PC-3 (cell line): ENCODE measurements at regions not wholly inside any gene's neighbourhood (a gene's known extent, or its start where the extent isn't known, plus 50 kb on each side); places are given as distances from the start of the nearest gene placed in this dataset.

Experiments used
- ATAC-seq: fragments of 200-7000 bp; cut with Tn5 transposase; 2 replicates; pipeline ENCODE4 v1.9.1; 2020; ENCODE audit warnings: mild to moderate bottlenecking, moderate library complexity
- BruUV-seq: library from RNA; stranded (reverse); fragments of 400-500 nt; replicated peaks from 2 replicates; lab custom pipeline; 2021; lab: Mats Ljungman, UMichigan
- CTCF ChIA-PET: fragments of 300-600 bp; sonication (Branson Sonifier 250); formaldehyde crosslinking; loops from one replicate; lab custom pipeline; 2022; ENCODE audit warnings: antibody characterized with exemption; lab: Charles Lee
- POLR2A ChIA-PET: fragments of 300-600 bp; sonication (Branson Sonifier 250); formaldehyde crosslinking; loops from one replicate; lab custom pipeline; 2022; ENCODE audit warnings: antibody characterized with exemption; ENCODE audit not compliant: unreplicated experiment; lab: Charles Lee
- DNase-seq: peaks from one replicate; pipeline ENCODE4 v3.0.0-alpha.2; 2015
- H2AFZ ChIP-seq: fragments of 300-600 bp; sonication (generic); 2 replicates; pipeline ENCODE4 v1.6.0; 2016; ENCODE audit warnings: antibody characterized with exemption, low read length
- H3F3A ChIP-seq: fragments of 300-600 bp; sonication (generic); one replicate; pipeline ENCODE4 v1.6.0; 2017; ENCODE audit warnings: antibody characterized with exemption, low read length, control low read depth, mild to moderate bottlenecking; ENCODE audit not compliant: unreplicated experiment
- H3K27ac ChIP-seq: fragments of 300-600 bp; sonication (generic); 2 replicates; pipeline ENCODE4 v1.5.1; 2016; ENCODE audit warnings: mild to moderate bottlenecking, low read length
- H3K27me3 ChIP-seq: fragments of 300-600 bp; sonication (generic); 2 replicates; pipeline ENCODE4 v1.6.1; 2016; ENCODE audit warnings: low read length, mixed read lengths
- H3K36me3 ChIP-seq: fragments of 300-600 bp; sonication (generic); 2 replicates; pipeline ENCODE4 v1.6.1; 2016; ENCODE audit warnings: low read depth, mixed run types, low read length, mixed read lengths
- H3K4me1 ChIP-seq: fragments of 300-600 bp; sonication (generic); 2 replicates; pipeline ENCODE4 v1.5.1; 2016; ENCODE audit warnings: low read length; ENCODE audit not compliant: insufficient read depth
- H3K4me2 ChIP-seq: fragments of 300-600 bp; sonication (generic); 2 replicates; pipeline ENCODE4 v1.6.0; 2016; ENCODE audit warnings: low read length
- H3K4me3 ChIP-seq: fragments of 300-600 bp; sonication (generic); 2 replicates; pipeline ENCODE4 v1.5.1; 2016; ENCODE audit warnings: mild to moderate bottlenecking, low read length, mixed read lengths
- H3K79me2 ChIP-seq: fragments of 300-600 bp; sonication (generic); 2 replicates; pipeline ENCODE4 v1.6.1; 2017; ENCODE audit warnings: low read length, mixed read lengths
- H3K9ac ChIP-seq: fragments of 300-600 bp; sonication (generic); 2 replicates; pipeline ENCODE4 v1.6.0; 2016; ENCODE audit warnings: mild to moderate bottlenecking, low read length
- H3K9me2 ChIP-seq: fragments of 300-600 bp; sonication (generic); replicated peaks from 2 replicates; pipeline ENCODE4 v1.6.1; 2016; ENCODE audit warnings: mixed run types, low read length, mixed read lengths
- H3K9me3 ChIP-seq: fragments of 300-600 bp; sonication (generic); 2 replicates; pipeline ENCODE4 v1.6.1; 2016; ENCODE audit warnings: low read length, mixed read lengths
- H4K20me1 ChIP-seq: fragments of 300-600 bp; sonication (generic); 2 replicates; pipeline ENCODE4 v1.6.1; 2016; ENCODE audit warnings: low read length, mixed read lengths
- CTCF ChIP-seq: fragments of 300-600 bp; sonication (generic); conservative IDR thresholded peaks from 2 replicates; pipeline ENCODE4 v1.5.1; 2017; ENCODE audit warnings: antibody characterized with exemption, low read depth, mild to moderate bottlenecking, low read length
- EZH2 ChIP-seq: fragments of 300-600 bp; sonication (generic); IDR thresholded peaks from one replicate; pipeline ENCODE4 v1.6.1; 2017; ENCODE audit warnings: antibody characterized with exemption, mild to moderate bottlenecking, low read length; ENCODE audit not compliant: unreplicated experiment
- EZH2phosphoT487 ChIP-seq: fragments of 300-600 bp; sonication (generic); IDR thresholded peaks from 2 replicates; pipeline ENCODE4 v1.6.1; 2018; ENCODE audit warnings: mild to moderate bottlenecking, antibody characterized with exemption, low read length, borderline replicate concordance
- intact Hi-C: fragments of 100-400 bp; cut with micrococcal nuclease; formaldehyde crosslinking; loops from 2 replicates; pipeline ENCODE4 v1.9.0; 2023

GRCh38 chr5:104372376-104372775 lies 809.8 kb upstream of the NUDT12 start:
- H3K9ac ChIP-seq, result no peak overlapping the region
- peak; percentile 38 for ATAC-seq
- peak overlapping the region; percentile 2; the same call in 1 of the 2 replicates for H3K27ac ChIP-seq
- no peak overlapping the region for H3K4me3 ChIP-seq
- H3K4me2 ChIP-seq, result peak overlapping the region; percentile 6
- H4K20me1 ChIP-seq, result no peaks in the 10 kb centered on the region
- no peaks in the 10 kb centered on the region for H3K9me2 ChIP-seq
- no peak for DNase-seq
- H3K27me3 ChIP-seq, result no peaks in the 10 kb centered on the region
- ChIA-PET CTCF (no interaction called here), POLR2A (no interaction called here)
- BruUV-seq, result no TSS peak
- H3K36me3 ChIP-seq, result no peaks in the 10 kb centered on the region
- TF ChIP-seq CTCF (no peak), EZH2 (no peak), EZH2phosphoT487 (no peak)
- intact Hi-C loops, result loop anchor here (5.0 to 10.0 kb wide), 2 partner anchors 35 to 292 kb away; no protein-coding TSS in a partner anchor
- H3K79me2 ChIP-seq, result no peaks in the 10 kb centered on the region
- H3F3A ChIP-seq, result no peaks in the 10 kb centered on the region
- peaks cover 17% of the 10 kb centered on the region for H3K4me1 ChIP-seq
- no peaks in the 10 kb centered on the region for H3K9me3 ChIP-seq
- H2AFZ ChIP-seq, result 0 out of 2 replicates have a peak overlapping the region, but pooled peaks have one; percentile 14

- H3K9me2 ChIP-seq, result no peaks in the 10 kb centered on the region
- H3K4me2 ChIP-seq, result no peak overlapping the region
- peaks cover 17% of the 10 kb centered on the region for H3K4me1 ChIP-seq
- intact Hi-C loops, result loop anchor here (5.0 to 10.0 kb wide), 2 partner anchors 37 to 294 kb away; no protein-coding TSS in a partner anchor
- ATAC-seq (peak; percentile 86), DNase-seq (peak; percentile 55)
- H3K27me3 ChIP-seq, result no peaks in the 10 kb centered on the region
- H3K79me2 ChIP-seq, result no peaks in the 10 kb centered on the region
- H2AFZ ChIP-seq, result no peak overlapping the region
- ChIA-PET CTCF (no interaction called here), POLR2A (no interaction called here)
- H3K27ac ChIP-seq, result no peak overlapping the region
- H3F3A ChIP-seq, result no peaks in the 10 kb centered on the region
- H4K20me1 ChIP-seq, result no peaks in the 10 kb centered on the region
- H3K9ac ChIP-seq, result no peak overlapping the region
- no peaks in the 10 kb centered on the region for H3K9me3 ChIP-seq
- H3K36me3 ChIP-seq, result no peaks in the 10 kb centered on the region
- H3K4me3 ChIP-seq, result no peak overlapping the region
- no TSS peak for BruUV-seq
- no peak for TF ChIP-seq EZH2
- TF ChIP-seq CTCF, result no peak
- no peak for TF ChIP-seq EZH2phosphoT487
Observed at GRCh38 chr5:104370523-104370922, 807.9 kb upstream of the NUDT12 start.

DNA sequence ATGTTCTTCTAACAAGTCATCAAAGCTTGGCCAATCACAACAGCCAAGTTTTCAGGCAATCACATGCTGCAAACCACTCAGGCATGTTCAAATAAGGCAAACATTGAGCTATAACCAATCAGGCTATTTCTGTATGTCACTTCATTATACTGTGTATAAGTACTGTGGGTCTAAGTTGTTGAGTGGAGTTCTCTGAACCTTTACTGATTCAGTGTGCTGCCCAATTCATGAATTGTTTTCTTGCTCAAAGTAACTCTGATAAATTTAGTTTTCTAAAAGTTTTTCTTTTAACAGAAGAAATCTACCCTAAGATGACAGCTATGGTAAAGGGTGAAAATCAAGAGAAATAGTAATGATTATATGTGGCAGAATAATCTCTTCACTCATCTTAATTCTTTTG lies 805.4 kb upstream of the NUDT12 start:
- CTCF ChIA-PET, result no interaction called here
- Histone ChIP-seq H2AFZ (no peak overlapping the region), H3K4me2 (no peak overlapping the region), H3K9me3 (no peaks in the 10 kb centered on the region), H3F3A (no peaks in the 10 kb centered on the region), H3K27me3 (no peaks in the 10 kb centered on the region), H3K9me2 (no peaks in the 10 kb centered on the region), H3K9ac (no peak overlapping the region), H4K20me1 (no peaks in the 10 kb centered on the region), H3K36me3 (no peaks in the 10 kb centered on the region), H3K79me2 (no peaks in the 10 kb centered on the region), H3K4me1 (peaks cover 14% of the 10 kb centered on the region), H3K27ac (no peak overlapping the region), H3K4me3 (no peak overlapping the region)
- POLR2A ChIA-PET, result no interaction called here
- TF ChIP-seq EZH2phosphoT487 (no peak), CTCF (no peak), EZH2 (no peak)
- ATAC-seq, result no peak
- BruUV-seq, result no TSS peak
- no peak for DNase-seq
- intact Hi-C loops, result no loop called here
